ENCODE measurements at regions not wholly inside any gene's neighbourhood (a gene's known extent, or its start where the extent isn't known, plus 50 kb on each side); places are given as distances from the start of the nearest gene placed in this dataset.

- H3K27me3 ChIP-seq (ENCODE audit: insufficient read depth, low read length): no peaks in the 10 kb centered on the region
- no peak overlapping the region for H3K27ac ChIP-seq (ENCODE audit: low read depth, low read length)
- no peak overlapping the region for H3K4me3 ChIP-seq (ENCODE audit: low read length)
- H3K4me1 ChIP-seq (ENCODE audit: insufficient read depth, low read length): no peaks in the 10 kb centered on the region
- H3K9me3 ChIP-seq (ENCODE audit: insufficient read depth, low read depth, low read length): no peaks in the 10 kb centered on the region
- H3K9ac ChIP-seq (ENCODE audit: low read depth, low read length): no peak overlapping the region
- H3K36me3 ChIP-seq (ENCODE audit: insufficient read depth, low read length): no peaks in the 10 kb centered on the region
- WGBS: 99% methylated on average over 4 of the region's 4 CpGs
Observed at GRCh38 chr4:19831644-19832285, 419.9 kb upstream of the SLIT2 start.

DNA sequence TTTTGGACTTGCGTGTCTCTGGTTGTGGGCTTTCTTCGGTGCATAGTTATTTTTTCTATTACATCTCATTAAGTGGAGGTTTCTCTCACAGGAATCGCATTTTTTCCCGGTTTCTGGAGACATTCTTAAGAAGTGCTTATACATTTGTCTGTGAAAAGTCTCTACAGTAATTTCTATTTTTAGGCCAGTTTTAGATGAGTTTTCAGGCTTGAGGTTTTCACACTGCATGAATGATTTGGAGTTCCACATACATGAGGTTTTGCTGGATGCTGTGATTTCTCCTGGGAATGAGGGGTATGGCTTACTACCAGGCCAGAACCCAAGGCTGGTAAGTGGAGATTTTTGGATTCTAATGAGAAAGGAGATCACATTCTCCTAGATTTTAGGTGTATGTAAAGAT is 422.6 kb upstream of the SLIT2 start:
- Histone ChIP-seq H3K9ac (ENCODE audit: low read depth, low read length) (no peak overlapping the region), H3K9me3 (ENCODE audit: insufficient read depth, low read depth, low read length) (no peaks in the 10 kb centered on the region), H3K36me3 (ENCODE audit: insufficient read depth, low read length) (no peaks in the 10 kb centered on the region), H3K27ac (ENCODE audit: low read depth, low read length) (no peak overlapping the region), H3K27me3 (ENCODE audit: insufficient read depth, low read length) (no peaks in the 10 kb centered on the region), H3K4me1 (ENCODE audit: insufficient read depth, low read length) (no peaks in the 10 kb centered on the region), H3K4me3 (ENCODE audit: low read length) (no peak overlapping the region)
- WGBS: 100% methylated on average over 4 of the region's 4 CpGs

DNA sequence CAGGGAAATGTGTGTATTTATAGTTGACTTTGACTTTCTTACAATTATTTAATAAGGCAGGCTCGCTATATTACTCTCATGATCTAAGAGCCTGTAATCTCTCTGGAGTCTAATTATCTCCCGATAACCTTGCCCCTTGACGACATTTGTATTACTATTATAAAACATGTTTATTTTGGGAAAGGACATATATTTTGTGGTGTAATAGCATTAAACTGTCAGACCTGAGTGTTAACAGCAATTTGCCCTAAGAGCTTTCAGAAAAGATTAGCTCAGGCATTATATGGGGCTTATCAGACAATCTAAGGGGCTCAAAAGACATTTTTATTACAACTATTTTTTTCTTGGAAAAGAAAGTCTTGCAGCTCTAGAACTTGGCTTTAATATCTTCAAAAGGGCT is 427.9 kb upstream of the SLIT2 start:
- Histone ChIP-seq H3K27me3 (ENCODE audit: insufficient read depth, low read length) (no peaks in the 10 kb centered on the region), H3K27ac (ENCODE audit: low read depth, low read length) (no peak overlapping the region), H3K4me3 (ENCODE audit: low read length) (no peak overlapping the region), H3K9ac (ENCODE audit: low read depth, low read length) (no peak overlapping the region), H3K9me3 (ENCODE audit: insufficient read depth, low read depth, low read length) (no peaks in the 10 kb centered on the region), H3K4me1 (ENCODE audit: insufficient read depth, low read length) (no peaks in the 10 kb centered on the region), H3K36me3 (ENCODE audit: insufficient read depth, low read length) (no peaks in the 10 kb centered on the region)
- WGBS: 100% methylated on average over 3 of the region's 3 CpGs

DNA sequence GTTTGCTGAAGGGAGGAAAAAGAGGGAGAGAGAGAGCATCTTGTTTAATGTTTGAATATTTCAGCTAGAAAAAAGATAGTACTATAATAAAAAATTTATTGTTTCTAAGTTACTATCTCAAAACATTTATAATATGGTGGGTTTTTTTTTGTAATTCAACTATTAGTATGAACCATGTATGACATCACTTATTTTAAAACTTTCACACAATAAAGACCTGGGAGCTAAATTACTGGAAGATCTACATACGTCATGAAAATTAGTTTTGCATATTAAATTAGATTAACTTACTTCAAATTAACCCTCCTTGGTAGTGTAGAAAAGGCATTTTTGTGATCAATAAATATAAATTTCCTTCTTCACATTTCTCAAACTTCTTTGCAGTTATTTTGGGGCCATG is 432.0 kb upstream of the SLIT2 start:
- Histone ChIP-seq H3K4me3 (ENCODE audit: low read length) (no peak overlapping the region), H3K36me3 (ENCODE audit: insufficient read depth, low read length) (no peaks in the 10 kb centered on the region), H3K27me3 (ENCODE audit: insufficient read depth, low read length) (no peaks in the 10 kb centered on the region), H3K9ac (ENCODE audit: low read depth, low read length) (no peak overlapping the region), H3K27ac (ENCODE audit: low read depth, low read length) (no peak overlapping the region), H3K9me3 (ENCODE audit: insufficient read depth, low read depth, low read length) (no peaks in the 10 kb centered on the region), H3K4me1 (ENCODE audit: insufficient read depth, low read length) (peaks cover 8% of the 10 kb centered on the region; the same call in 1 of the 2 replicates)
- WGBS: no CpG with 5 or more reads among the region's 1 CpG

DNA sequence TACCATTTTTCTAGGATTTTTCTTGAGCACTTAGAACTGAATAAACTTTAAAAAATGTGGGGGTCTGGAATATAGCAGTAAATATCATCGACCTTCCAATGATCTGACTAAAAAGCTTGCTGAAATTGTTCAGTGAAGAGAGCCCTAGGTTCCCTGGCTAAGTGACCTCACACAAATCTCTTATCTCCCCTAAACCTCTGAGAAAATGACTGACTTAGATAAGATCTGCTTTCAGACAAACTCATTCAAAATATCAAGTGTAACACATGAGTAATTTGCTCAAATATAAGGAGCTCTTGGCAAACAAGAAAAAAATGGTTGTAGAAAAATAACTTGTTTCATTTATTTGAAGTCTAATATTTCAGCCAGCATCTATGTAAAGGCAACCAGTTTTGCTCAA is 441.7 kb upstream of the SLIT2 start:
- H3K4me3 ChIP-seq (ENCODE audit: low read length): no peak overlapping the region
- no peaks in the 10 kb centered on the region for H3K36me3 ChIP-seq (ENCODE audit: insufficient read depth, low read length)
- no peak overlapping the region for H3K27ac ChIP-seq (ENCODE audit: low read depth, low read length)
- H3K9me3 ChIP-seq (ENCODE audit: insufficient read depth, low read depth, low read length): no peaks in the 10 kb centered on the region
- 94% methylated on average over 1 of the region's 1 CpG for WGBS
- no peaks in the 10 kb centered on the region for H3K4me1 ChIP-seq (ENCODE audit: insufficient read depth, low read length)
- H3K9ac ChIP-seq (ENCODE audit: low read depth, low read length): no peak overlapping the region
- no peaks in the 10 kb centered on the region for H3K27me3 ChIP-seq (ENCODE audit: insufficient read depth, low read length)

DNA sequence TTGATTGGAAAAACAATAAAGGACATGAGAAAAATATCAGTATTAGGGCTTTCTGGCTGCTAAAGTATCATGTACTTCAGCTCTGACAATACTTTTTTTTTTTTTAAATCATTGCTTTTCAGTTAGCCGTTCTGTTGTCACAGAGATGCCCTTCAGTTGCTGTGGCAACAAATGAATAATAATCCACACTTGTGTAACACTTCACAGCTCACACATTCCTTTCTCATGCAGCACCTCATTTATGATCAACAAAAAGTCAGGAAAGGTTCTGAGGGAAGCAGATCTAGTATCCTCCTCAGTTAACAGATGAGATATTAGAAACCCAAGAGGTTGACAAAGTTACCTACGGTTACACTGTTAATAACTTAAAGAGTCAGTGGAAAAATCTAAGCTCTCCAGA is 444.2 kb upstream of the SLIT2 start:
- H3K9ac ChIP-seq (ENCODE audit: low read depth, low read length): no peak overlapping the region
- H3K36me3 ChIP-seq (ENCODE audit: insufficient read depth, low read length): no peaks in the 10 kb centered on the region
- 100% methylated on average over 1 of the region's 2 CpGs for WGBS
- no peak overlapping the region for H3K4me3 ChIP-seq (ENCODE audit: low read length)
- no peak overlapping the region for H3K27ac ChIP-seq (ENCODE audit: low read depth, low read length)
- no peaks in the 10 kb centered on the region for H3K9me3 ChIP-seq (ENCODE audit: insufficient read depth, low read depth, low read length)
- no peaks in the 10 kb centered on the region for H3K27me3 ChIP-seq (ENCODE audit: insufficient read depth, low read length)
- H3K4me1 ChIP-seq (ENCODE audit: insufficient read depth, low read length): no peaks in the 10 kb centered on the region

- Histone ChIP-seq H3K36me3 (ENCODE audit: insufficient read depth, low read length) (no peaks in the 10 kb centered on the region), H3K4me1 (ENCODE audit: insufficient read depth, low read length) (no peaks in the 10 kb centered on the region), H3K9me3 (ENCODE audit: insufficient read depth, low read depth, low read length) (no peaks in the 10 kb centered on the region), H3K4me3 (ENCODE audit: low read length) (no peak overlapping the region), H3K27me3 (ENCODE audit: insufficient read depth, low read length) (no peaks in the 10 kb centered on the region), H3K27ac (ENCODE audit: low read depth, low read length) (no peak overlapping the region), H3K9ac (ENCODE audit: low read depth, low read length) (no peak overlapping the region)
- WGBS: 87% methylated on average over 1 of the region's 1 CpG
Observed at GRCh38 chr4:19806865-19807264, 444.8 kb upstream of the SLIT2 start.

GRCh38 chr4:19803406-19803805 is 448.3 kb upstream of the SLIT2 start:
- Histone ChIP-seq H3K27me3 (ENCODE audit: insufficient read depth, low read length) (no peaks in the 10 kb centered on the region), H3K4me1 (ENCODE audit: insufficient read depth, low read length) (no peaks in the 10 kb centered on the region), H3K27ac (ENCODE audit: low read depth, low read length) (no peak overlapping the region), H3K9me3 (ENCODE audit: insufficient read depth, low read depth, low read length) (no peaks in the 10 kb centered on the region), H3K9ac (ENCODE audit: low read depth, low read length) (no peak overlapping the region), H3K36me3 (ENCODE audit: insufficient read depth, low read length) (no peaks in the 10 kb centered on the region), H3K4me3 (ENCODE audit: low read length) (no peak overlapping the region)
- 80% methylated on average over 2 of the region's 2 CpGs for WGBS

DNA sequence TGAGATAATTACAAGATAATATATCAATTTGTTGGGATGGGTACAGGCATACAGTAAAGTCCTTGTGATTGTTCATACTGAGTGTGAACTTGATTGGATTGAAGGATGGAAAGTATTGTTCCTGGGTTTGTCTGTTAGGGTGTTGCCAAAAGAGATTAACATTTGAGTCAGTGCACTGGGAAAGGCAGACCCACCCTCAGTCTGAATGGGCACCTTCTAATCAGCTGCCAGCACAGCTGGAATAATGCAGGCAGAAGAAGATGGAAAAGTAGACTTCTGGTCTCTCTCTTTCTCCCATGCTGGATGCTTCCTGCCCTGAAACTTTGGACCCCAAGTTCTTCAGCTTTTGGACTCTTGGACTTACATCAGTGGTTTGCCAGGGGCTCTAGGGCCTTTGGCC is 457.9 kb upstream of the SLIT2 start:
- Histone ChIP-seq H3K4me3 (ENCODE audit: low read length) (no peak overlapping the region), H3K27ac (ENCODE audit: low read depth, low read length) (no peak overlapping the region), H3K9me3 (ENCODE audit: insufficient read depth, low read depth, low read length) (no peaks in the 10 kb centered on the region), H3K36me3 (ENCODE audit: insufficient read depth, low read length) (no peaks in the 10 kb centered on the region), H3K27me3 (ENCODE audit: insufficient read depth, low read length) (no peaks in the 10 kb centered on the region), H3K9ac (ENCODE audit: low read depth, low read length) (no peak overlapping the region), H3K4me1 (ENCODE audit: insufficient read depth, low read length) (no peaks in the 10 kb centered on the region)

- no peak overlapping the region for H3K4me3 ChIP-seq (ENCODE audit: low read length)
- no peaks in the 10 kb centered on the region for H3K36me3 ChIP-seq (ENCODE audit: insufficient read depth, low read length)
- no peak overlapping the region for H3K27ac ChIP-seq (ENCODE audit: low read depth, low read length)
- no peaks in the 10 kb centered on the region for H3K27me3 ChIP-seq (ENCODE audit: insufficient read depth, low read length)
- WGBS: 84% methylated on average over 4 of the region's 5 CpGs
- no peak overlapping the region for H3K9ac ChIP-seq (ENCODE audit: low read depth, low read length)
- H3K4me1 ChIP-seq (ENCODE audit: insufficient read depth, low read length): no peaks in the 10 kb centered on the region
- H3K9me3 ChIP-seq (ENCODE audit: insufficient read depth, low read depth, low read length): no peaks in the 10 kb centered on the region
Observed at GRCh38 chr4:19791422-19792123, 460.1 kb upstream of the SLIT2 start.

- no peaks in the 10 kb centered on the region for H3K36me3 ChIP-seq (ENCODE audit: insufficient read depth, low read length)
- H3K9me3 ChIP-seq (ENCODE audit: insufficient read depth, low read depth, low read length): peaks cover 30% of the 10 kb centered on the region
- WGBS: no CpG with 5 or more reads among the region's 1 CpG
- H3K4me1 ChIP-seq (ENCODE audit: insufficient read depth, low read length): no peaks in the 10 kb centered on the region
- no peaks in the 10 kb centered on the region for H3K27me3 ChIP-seq (ENCODE audit: insufficient read depth, low read length)
- H3K27ac ChIP-seq (ENCODE audit: low read depth, low read length): no peak overlapping the region
- no peak overlapping the region for H3K9ac ChIP-seq (ENCODE audit: low read depth, low read length)
- no peak overlapping the region for H3K4me3 ChIP-seq (ENCODE audit: low read length)
Observed at GRCh38 chr4:19786616-19787015, 465.1 kb upstream of the SLIT2 start.

Data from HUES64 (cell line).